Endothelial cell of umbilical vein (primary cell): ENCODE measurements at regions not wholly inside any gene's neighbourhood (a gene's known extent, or its start where the extent isn't known, plus 50 kb on each side); places are given as distances from the start of the nearest gene placed in this dataset.

ENCODE experiments used
- EZH2 ChIP-seq: IDR thresholded peaks from 2 replicates; pipeline ENCODE4 v1.6.1; 2012; ENCODE audit warnings: borderline replicate concordance, low read depth, mild to moderate bottlenecking, moderate library complexity, low read length, inconsistent platforms; ENCODE audit not compliant: severe bottlenecking
- POLR2A ChIP-seq: IDR thresholded peaks from 2 replicates; pipeline ENCODE4 v1.6.1; 2012; ENCODE audit warnings: low read depth, mild to moderate bottlenecking, control low read depth, low read length
- TF ChIP-seq, protein P1 (sequence below), 2 donors: IDR thresholded peaks; 1 replicate in 1 of 2; 2 replicates in 1 of 2; pipeline ENCODE4 v1.5.1; 2011; ENCODE audit warnings: low read length in 2 of 2, mild to moderate bottlenecking in 2 of 2, moderate library complexity in 2 of 2, control low read depth in 1 of 2, inconsistent platforms in 1 of 2, low read depth in 1 of 2; ENCODE audit not compliant: insufficient read depth in 1 of 2; ENCODE audit errors: extremely low read depth in 1 of 2

DNA sequence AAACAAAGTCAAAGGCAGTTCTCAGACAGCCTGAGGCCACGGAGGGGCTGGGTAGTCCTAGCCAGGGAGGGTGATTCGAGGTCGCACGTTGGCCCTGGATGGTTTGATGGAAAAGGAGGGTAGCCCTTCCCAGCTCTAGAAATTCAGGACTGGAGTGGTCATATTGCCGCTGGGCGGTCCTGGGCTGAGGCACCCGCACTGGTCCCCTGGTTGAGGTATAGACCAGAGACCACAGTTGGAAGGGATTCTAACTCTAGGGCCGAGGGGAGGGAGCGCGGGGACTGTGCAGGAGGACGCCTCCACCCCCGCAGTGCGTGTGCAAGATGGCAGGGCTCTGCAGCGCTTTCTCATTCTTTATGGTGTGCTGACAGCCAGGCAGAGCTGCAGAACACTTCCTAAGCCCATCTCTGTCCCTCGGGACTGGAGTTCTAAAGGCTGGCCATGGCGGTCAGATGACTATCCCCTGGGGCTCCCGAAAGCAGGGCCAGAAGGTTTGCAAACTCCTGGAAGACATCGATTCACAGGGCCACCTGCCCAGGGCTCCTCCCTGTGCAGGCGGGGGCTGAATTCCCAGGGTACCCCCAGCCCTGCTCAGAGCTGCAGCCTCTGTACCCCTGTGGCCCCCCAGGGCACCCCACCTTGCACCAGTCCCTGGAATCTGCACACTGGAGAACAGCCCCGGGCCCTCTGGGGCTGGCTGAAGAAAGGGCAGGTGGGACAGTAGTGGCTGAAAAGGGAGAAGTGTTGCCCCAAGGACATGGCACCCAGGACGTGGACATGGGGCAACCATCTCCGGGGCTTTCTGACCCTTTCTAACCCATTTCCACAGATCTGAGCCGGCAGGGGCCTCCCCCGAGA lies 51.0 kb upstream of the ELN start:
- TF ChIP-seq, protein P1, sequence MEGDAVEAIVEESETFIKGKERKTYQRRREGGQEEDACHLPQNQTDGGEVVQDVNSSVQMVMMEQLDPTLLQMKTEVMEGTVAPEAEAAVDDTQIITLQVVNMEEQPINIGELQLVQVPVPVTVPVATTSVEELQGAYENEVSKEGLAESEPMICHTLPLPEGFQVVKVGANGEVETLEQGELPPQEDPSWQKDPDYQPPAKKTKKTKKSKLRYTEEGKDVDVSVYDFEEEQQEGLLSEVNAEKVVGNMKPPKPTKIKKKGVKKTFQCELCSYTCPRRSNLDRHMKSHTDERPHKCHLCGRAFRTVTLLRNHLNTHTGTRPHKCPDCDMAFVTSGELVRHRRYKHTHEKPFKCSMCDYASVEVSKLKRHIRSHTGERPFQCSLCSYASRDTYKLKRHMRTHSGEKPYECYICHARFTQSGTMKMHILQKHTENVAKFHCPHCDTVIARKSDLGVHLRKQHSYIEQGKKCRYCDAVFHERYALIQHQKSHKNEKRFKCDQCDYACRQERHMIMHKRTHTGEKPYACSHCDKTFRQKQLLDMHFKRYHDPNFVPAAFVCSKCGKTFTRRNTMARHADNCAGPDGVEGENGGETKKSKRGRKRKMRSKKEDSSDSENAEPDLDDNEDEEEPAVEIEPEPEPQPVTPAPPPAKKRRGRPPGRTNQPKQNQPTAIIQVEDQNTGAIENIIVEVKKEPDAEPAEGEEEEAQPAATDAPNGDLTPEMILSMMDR (IDR thresholded peaks at IDR 0.05; ENCODE audit: extremely low read depth in 1 of 2, insufficient read depth in 1 of 2, low read depth in 1 of 2, low read length in 2 of 2), result no peak
- no peak for TF ChIP-seq POLR2A
- no peak for TF ChIP-seq EZH2
